ENCODE measurements at regions not wholly inside any gene's neighbourhood (a gene's known extent, or its start where the extent isn't known, plus 50 kb on each side); places are given as distances from the start of the nearest gene placed in this dataset.

DNA sequence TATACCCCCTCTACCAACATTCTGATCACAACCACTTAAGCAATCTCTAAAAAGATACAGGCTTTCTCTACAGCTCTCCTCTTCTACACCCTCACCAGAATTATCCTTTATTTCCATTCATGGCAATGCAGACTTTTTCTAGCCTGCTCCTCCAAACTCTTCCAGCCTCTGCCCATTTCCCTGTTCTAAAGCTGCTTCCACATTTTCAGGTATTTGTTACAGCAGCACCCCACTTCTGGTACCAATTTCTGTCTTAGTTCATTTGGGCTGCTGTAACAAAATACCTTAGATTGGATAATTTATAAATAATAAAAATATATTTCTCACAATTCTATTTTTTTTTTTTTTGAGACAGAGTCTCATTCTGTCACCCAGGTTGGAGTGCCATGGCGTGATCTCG lies 53.0 kb upstream of the DNAH5 start:
- TF ChIP-seq POLR2A (IDR thresholded peaks at IDR 0.05), result no peak
- TF ChIP-seq, protein P1, sequence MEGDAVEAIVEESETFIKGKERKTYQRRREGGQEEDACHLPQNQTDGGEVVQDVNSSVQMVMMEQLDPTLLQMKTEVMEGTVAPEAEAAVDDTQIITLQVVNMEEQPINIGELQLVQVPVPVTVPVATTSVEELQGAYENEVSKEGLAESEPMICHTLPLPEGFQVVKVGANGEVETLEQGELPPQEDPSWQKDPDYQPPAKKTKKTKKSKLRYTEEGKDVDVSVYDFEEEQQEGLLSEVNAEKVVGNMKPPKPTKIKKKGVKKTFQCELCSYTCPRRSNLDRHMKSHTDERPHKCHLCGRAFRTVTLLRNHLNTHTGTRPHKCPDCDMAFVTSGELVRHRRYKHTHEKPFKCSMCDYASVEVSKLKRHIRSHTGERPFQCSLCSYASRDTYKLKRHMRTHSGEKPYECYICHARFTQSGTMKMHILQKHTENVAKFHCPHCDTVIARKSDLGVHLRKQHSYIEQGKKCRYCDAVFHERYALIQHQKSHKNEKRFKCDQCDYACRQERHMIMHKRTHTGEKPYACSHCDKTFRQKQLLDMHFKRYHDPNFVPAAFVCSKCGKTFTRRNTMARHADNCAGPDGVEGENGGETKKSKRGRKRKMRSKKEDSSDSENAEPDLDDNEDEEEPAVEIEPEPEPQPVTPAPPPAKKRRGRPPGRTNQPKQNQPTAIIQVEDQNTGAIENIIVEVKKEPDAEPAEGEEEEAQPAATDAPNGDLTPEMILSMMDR (IDR thresholded peaks at IDR 0.05), result no peak

Measured in thyroid gland (tissue), 4 donors.